ENCODE measurements at regions not wholly inside any gene's neighbourhood (a gene's known extent, or its start where the extent isn't known, plus 50 kb on each side); places are given as distances from the start of the nearest gene placed in this dataset.
"Not testable (repeated sequence)": the region's sequence is repeated elsewhere in the genome, so short reads cannot be mapped to it uniquely, and the experiment has no call there.

DNA sequence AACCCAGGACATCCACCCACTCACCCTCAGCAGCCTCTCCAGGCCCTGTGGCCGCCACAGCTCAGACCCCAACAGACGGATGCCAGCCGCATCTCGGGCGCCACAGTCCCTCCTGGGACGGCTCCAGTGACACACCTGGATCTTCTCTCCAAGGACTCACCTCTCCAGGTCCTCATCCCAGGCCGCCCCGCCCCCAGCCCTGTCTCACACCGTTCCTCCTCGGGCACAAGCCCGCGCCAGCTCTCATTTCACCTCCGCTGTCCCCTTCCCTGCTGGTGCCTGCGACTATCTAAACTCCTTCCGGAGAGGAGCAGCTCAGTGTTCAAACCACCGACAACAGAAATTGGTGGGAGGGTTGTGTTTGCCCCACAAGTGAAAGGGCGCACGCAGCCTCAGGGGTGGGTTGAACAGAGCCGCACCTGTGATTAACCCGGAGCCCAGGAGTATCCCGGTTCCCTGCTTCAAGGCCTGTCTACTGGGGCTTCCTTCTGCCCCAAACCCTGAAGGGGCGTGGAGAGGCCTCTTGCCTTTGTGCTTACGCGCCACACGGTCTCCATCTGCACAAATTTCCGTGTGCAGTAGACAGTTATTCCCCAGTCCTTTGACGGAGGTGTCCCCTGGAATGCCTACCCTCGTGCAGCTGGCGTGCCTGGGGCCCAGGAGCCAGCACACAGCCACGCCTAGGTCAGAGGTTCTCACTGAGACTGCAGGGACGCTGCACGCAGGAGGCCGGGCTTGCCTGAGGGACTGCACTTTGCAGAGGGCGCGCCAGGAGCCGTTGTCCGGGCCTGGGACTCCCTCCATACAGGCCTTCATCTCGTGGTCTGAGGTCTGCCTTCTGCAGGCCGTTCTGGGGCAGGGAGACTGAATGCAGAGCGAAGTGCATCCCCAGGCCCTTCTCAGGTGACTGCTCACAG lies 232.7 kb downstream of the DLL1 start:
- DNase-seq (ENCODE audit: low read depth) = no peak

GRCh38 chr6:170057034-170057734 lies 233.7 kb downstream of the DLL1 start:
- no peak for DNase-seq (ENCODE audit: low read depth)

DNA sequence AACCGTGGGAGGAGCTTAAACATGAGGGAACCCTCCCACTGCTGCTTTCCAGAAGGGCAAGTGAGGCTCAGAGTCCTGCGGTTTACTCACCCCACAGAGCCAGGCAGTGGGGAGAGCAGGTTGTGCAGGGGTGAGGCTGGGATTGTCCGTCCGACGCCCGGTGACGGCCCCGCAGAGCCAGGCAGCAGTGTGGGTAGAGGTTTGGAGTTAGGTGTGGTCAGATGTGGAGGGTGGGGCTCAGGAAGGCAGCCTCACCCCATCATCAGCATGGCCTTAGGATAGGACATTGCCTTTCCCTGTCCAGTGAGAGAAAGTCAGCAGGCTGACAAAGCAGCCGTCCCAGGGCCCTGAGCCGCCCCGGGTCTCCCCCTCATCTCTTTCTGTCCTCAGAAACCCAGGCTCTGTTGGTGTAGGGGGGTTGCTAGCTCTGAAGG lies 234.6 kb downstream of the DLL1 start:
- DNase-seq (ENCODE audit: low read depth) = no peak

DNA sequence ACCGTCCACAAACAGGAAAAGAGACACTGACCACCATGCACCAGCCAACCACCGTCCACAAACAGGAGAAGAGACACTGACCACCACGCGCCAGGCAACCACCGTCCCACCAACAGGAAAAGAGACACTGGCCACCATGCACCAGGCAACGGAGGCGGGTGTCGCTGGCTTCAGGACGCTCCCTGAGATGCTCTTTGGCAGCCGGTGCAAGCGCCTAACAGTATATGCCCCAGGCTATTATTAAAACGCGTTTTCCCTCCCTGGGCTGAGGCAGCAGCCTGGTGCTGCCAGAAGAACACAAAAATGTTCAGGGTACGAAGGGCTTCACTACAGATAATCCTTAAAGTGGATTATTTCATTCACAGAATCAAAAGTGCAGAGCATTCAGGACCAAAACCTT lies 235.1 kb downstream of the DLL1 start:
- DNase-seq (ENCODE audit: low read depth) = not testable (repeated sequence)

- DNase-seq (ENCODE audit: low read depth) = no peak
Measured at GRCh38 chr6:170053966-170054661, 236.8 kb downstream of the DLL1 start.

DNA sequence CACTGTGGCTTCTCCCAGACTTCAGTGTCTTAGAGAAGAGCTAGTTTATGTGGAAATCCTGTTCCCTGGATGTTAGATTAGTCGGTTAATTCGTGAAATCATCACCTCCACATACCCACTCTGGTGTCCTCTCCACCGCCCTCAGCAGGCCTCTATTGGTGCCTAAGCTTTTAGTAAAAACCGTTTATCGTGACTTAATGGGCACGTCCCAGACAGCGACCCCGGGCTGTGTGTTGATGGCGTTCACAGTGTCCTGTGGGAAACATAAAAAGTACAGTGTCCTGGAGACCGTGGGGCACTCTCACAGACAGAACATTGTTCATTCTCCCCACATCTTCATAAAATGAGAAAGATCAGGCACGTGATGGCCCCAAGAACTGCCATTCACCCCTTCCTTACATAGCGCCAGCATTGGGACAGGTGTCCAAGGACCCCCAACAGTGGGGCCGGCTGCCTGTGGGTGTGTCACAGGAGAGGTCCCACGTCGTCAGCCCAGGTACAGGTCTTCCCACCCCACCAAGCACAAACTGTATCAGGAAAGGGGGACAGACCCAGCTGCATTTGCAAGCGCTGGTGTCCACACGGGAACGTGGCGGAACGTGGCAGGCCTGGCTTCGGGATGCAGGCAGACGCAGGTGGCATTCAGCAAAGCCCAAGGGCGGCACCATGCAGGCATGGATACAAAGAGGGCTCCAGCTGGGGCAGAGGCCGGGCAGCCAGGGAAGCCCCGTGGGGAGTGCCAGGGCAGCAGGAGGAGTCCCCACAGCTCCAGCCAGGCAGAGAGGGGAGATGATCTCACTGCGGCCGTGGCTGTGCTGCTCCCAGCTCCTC lies 237.7 kb downstream of the DLL1 start:
- DNase-seq (ENCODE audit: low read depth) = no peak

DNA sequence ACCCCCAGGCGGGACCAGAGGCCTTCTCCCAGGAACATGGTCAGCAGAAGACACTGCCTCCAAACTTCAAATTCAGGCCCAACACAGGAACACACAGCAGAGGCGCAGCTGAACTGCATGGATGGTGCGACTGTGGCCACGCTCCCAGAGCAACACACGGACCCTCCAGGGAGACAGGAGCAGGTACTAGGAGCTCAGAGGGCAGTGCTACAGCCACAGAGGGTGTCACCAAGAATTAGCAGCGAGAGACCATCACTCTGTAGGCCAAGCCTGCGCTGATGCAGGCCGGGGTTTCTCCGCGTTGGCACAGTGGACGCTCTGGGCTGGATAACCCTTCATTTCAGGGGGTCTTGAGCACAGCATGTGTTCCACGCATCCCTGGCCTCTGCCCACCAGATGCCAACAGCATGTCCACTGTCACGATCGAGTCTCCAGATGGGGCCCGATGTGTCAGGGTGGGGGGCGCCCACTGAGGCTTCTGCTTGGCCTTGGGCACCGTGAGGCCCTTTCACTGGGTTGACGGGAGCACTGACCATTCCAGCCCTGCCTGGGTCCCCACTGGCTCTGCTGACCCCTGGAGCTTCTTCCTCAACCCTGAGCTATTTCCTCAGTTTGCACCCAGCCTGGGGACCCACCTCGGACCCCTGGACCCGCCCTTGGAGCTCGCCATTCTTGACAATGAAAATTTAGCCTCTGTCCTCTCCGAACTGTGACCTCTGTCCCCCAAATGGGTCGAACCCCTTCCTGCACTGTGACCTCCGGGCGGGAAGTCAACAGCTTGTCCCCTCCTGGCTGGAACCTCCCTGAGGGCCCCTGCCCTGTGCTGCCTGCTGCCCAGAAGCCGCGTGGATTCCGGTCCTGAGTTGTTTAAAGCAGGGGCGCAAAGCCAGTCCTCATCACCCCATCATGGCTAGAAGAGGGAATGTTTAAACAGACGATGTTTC lies 239.4 kb downstream of the DLL1 start:
- DNase-seq (ENCODE audit: low read depth) = no peak

- DNase-seq (ENCODE audit: low read depth) = no peak
Measured at GRCh38 chr6:170050591-170051041, 240.3 kb downstream of the DLL1 start.

- DNase-seq (ENCODE audit: low read depth) = no peak
Measured at GRCh38 chr6:170049641-170050561, 241.0 kb downstream of the DLL1 start.

GRCh38 chr6:170048615-170049256 lies 242.1 kb downstream of the DLL1 start:
- DNase-seq (ENCODE audit: low read depth) = no peak

- DNase-seq (ENCODE audit: low read depth) = no peak
Measured at GRCh38 chr6:170047823-170048222, 243.1 kb downstream of the DLL1 start.

DNA sequence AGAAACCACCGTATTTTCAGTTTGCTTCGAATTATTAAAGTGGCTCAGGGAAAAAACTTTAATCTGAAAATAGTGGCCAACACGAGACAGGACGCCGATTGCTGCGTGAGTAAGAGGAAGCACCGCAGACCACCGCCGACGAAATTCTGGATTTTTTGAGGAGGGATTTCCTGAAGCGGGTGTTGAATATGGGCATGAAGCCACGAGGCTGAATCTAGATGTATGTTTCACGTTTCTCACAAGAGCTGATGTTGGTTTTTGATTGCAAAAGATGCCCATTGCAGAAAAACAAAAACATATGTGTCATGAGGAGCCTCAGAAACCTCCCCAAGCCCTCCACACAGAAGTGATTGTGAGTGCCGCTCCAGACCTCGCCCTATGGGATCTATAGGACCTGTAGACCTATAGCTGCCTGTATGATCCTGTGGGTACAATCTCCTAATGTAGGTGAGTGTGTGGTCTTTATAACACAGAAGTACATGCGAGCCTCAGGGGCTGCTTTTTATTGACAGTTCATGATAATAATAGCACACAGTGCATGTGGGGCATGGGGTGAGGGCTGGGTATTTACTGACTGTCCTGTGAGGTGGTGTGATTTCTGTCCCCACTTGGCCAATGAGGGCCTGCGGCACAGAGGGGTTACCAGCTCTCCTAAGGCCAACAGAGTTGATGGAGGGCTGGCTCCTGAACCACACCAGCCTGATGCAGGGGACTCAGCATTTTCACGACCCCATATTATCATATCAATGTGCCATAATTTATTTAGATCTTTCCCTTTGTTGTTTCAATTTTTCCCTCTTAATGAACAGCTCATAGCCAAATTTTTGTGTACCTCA lies 243.9 kb downstream of the DLL1 start:
- no peak for DNase-seq (ENCODE audit: low read depth)

DNA sequence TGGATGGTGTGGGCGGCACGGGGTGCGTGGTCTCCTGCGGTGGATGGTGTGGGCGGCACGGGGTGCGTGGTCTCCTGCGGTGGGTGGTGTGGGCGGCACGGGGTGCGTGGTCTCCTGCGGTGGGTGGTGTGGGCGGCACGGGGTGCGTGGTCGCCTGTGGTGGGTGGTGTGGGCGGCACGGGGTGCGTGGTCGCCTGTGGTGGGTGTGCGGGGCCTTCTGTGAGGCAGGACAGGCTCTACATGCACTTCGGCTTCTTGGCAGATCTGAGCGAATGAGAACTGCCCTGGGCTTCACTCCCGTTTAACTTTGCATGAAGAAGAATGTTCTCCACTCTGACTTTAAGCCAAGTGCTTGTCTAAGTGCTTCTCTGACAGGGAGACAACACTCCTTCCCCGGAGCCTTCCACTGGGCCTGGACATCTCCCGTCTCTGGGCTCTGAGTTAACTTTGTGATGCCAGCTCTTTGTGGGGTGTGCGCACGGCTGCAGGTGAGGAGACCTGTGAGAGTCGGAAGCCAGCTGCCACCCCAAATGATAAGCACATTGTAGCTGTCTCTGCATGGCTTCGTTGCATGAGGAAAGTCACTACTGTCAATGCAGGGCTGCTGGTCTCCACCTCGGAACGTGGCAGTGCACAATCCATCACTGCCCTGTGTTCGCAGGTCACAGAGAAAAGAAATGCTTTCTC lies 244.8 kb downstream of the DLL1 start:
- no peak for DNase-seq (ENCODE audit: low read depth)

DNA sequence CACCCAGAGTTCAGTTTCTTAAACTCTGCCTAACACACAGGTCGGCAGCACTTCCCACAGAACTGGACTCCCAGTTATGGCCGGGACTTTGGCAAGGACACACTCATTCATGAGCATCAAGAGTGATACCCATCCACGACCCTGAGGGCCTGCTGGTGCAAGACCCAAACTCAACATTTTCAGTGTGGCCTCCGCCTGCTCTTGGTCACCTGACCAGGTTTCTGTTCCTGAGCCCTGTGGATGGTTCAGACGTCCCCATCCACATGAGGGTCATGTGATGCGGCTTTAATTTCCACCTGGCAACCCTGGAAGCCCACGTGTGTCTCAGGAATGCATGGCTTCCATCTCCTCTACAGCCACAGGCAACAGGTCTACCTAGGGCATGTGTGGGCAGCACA lies 245.3 kb downstream of the DLL1 start:
- no peak for DNase-seq (ENCODE audit: low read depth)

- no peak for DNase-seq (ENCODE audit: low read depth)
Measured at GRCh38 chr6:170044836-170045562, 245.9 kb downstream of the DLL1 start.

DNA sequence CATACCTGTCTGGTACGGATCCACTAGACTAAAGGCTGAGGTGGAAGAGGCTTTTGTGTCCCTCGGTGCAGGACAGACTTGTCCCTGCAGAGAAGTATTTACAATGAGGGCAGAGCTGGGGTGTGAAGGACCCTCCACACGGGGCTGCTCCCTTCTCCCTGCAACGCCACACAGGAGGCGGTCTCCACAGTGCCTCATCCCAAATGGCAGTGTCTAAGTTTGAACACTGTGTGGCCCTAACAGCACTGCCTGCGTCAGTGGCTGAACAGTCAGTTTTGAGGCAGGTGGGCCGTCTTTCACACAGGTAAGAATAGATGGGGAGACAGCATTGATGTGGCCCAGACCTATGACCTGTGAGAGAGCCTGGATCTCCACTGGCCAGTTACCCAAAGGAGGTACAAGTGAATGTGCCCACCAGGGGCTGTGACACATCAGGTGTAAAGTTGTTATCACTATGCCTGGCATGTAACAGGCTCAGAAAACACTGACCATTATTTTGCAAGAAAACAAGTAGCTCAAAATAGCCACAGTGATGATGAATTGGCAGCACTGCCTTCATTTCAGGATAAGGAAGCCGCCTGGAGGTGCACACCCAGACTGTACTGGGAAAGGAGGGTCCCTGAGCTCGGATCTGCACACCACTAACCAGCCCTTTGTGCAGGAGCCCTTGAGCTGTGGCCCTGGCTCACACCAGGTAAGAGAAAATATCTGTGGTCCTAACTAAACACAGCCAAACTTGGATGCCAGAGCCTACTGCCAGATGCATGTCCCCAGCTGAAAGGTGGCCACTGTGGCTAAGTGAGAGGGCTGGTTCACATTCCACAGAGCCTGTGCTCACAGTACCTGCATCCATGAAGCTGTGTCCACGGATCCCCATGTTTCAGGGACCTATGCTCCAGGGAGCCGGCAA lies 246.7 kb downstream of the DLL1 start:
- no peak for DNase-seq (ENCODE audit: low read depth)
